ENCODE measurements at regions not wholly inside any gene's neighbourhood (a gene's known extent, or its start where the extent isn't known, plus 50 kb on each side); places are given as distances from the start of the nearest gene placed in this dataset.

DNA sequence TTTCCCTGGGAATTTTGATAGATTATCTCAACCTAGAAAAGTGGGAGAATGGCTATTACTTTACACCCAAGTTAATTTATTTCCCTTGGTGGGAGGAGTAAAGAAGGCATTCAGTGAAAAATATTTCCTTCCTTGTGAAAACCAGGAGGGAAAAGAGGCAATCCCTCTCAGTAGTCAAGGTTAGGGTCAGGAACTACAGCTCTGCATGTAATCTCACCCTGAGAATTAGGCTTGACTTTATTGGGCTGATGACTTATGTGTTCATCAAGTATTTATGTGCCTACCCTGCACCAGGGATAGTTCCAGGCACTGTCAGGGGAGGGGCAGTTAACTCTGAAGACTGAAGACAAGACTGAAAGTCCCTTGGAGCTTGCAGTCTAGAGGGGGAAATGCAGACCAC is 281.8 kb downstream of the DLEU7 start:
- TF ChIP-seq POLR2A (IDR thresholded peaks at IDR 0.05): no peak
- TF ChIP-seq, protein P1, sequence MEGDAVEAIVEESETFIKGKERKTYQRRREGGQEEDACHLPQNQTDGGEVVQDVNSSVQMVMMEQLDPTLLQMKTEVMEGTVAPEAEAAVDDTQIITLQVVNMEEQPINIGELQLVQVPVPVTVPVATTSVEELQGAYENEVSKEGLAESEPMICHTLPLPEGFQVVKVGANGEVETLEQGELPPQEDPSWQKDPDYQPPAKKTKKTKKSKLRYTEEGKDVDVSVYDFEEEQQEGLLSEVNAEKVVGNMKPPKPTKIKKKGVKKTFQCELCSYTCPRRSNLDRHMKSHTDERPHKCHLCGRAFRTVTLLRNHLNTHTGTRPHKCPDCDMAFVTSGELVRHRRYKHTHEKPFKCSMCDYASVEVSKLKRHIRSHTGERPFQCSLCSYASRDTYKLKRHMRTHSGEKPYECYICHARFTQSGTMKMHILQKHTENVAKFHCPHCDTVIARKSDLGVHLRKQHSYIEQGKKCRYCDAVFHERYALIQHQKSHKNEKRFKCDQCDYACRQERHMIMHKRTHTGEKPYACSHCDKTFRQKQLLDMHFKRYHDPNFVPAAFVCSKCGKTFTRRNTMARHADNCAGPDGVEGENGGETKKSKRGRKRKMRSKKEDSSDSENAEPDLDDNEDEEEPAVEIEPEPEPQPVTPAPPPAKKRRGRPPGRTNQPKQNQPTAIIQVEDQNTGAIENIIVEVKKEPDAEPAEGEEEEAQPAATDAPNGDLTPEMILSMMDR (IDR thresholded peaks at IDR 0.05): no peak
